ENCODE measurements at regions not wholly inside any gene's neighbourhood (a gene's known extent, or its start where the extent isn't known, plus 50 kb on each side); places are given as distances from the start of the nearest gene placed in this dataset.

DNA sequence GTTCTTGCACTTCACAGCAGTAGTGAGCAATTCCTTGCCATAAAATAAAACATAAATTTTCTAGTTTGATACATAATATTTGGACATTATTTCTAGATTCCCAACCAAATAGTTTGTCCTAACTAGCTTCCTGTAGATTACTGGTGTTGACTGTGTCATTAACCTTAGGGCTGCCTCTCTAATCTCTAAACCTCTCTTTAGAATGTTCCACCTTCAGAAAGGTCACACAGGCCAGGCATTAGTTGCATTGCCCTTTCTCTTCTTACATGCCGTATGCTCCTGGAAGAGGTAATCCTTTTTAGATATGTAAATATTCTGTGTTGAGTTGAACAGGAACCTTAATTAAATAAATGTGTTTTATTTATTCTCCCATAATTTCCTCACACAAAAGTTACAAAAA, 904.9 kb upstream of the CNTN5 start:
- WGBS (ENCODE audit: insufficient coverage): no CpG with 5 or more reads among the region's 1 CpG

GRCh38 chr11:98130117-98130625, 890.6 kb upstream of the CNTN5 start:
- Histone ChIP-seq H3K27me3 (ENCODE audit: control insufficient read depth in 2 of 2, insufficient read depth in 2 of 2, low read length in 2 of 2) (no peaks in the 10 kb centered on the region), H3K4me2 (replicated peaks; ENCODE audit: extremely low read depth, low read length, poor library complexity, severe bottlenecking) (no peak overlapping the region), H3K36me3 (replicated peaks in 1 of 2; ENCODE audit: control insufficient read depth in 1 of 2, insufficient read depth in 2 of 2, low read length in 2 of 2) (no peaks in the 10 kb centered on the region), H3K4me3 (replicated peaks in 1 of 3; ENCODE audit: low read depth in 2 of 3, low read length in 3 of 3) (no peak overlapping the region), H3K9me3 (replicated peaks in 1 of 2; ENCODE audit: control insufficient read depth in 1 of 2, insufficient read depth in 1 of 2, low read length in 2 of 2) (peaks cover 3 to 19% of the 10 kb centered on the region in 2 donors), H3K4me1 (ENCODE audit: control insufficient read depth in 1 of 2, insufficient read depth in 2 of 2, low read length in 2 of 2) (no peaks in the 10 kb centered on the region), H4K20me1 (ENCODE audit: insufficient read depth, low read length) (no peaks in the 10 kb centered on the region), H3K9ac (ENCODE audit: insufficient read depth, low read length, poor library complexity, severe bottlenecking) (no peak overlapping the region), H2AFZ (ENCODE audit: insufficient read depth, low read depth, low read length, poor library complexity, severe bottlenecking) (no peak overlapping the region), H3K27ac (ENCODE audit: low read depth in 1 of 2, low read length in 2 of 2) (no peak overlapping the region), H3K79me2 (ENCODE audit: insufficient read depth, low read length) (no peaks in the 10 kb centered on the region)
- intact Hi-C loops (cut with micrococcal nuclease): no loop called here
- DNase-seq: no peak
- Mint-ChIP-seq H3K36me3 (no peaks in the 10 kb centered on the region), H3K27ac (no peak overlapping the region), H3K4me1 (no peaks in the 10 kb centered on the region), H3K9me3 (peaks cover 0 to 3% (median 0%) of the 10 kb centered on the region in 7 donors), H3K4me3 (no peak overlapping the region), H3K27me3 (ENCODE audit: low read depth in 3 of 3) (no peaks in the 10 kb centered on the region)
- TF ChIP-seq, protein P1, sequence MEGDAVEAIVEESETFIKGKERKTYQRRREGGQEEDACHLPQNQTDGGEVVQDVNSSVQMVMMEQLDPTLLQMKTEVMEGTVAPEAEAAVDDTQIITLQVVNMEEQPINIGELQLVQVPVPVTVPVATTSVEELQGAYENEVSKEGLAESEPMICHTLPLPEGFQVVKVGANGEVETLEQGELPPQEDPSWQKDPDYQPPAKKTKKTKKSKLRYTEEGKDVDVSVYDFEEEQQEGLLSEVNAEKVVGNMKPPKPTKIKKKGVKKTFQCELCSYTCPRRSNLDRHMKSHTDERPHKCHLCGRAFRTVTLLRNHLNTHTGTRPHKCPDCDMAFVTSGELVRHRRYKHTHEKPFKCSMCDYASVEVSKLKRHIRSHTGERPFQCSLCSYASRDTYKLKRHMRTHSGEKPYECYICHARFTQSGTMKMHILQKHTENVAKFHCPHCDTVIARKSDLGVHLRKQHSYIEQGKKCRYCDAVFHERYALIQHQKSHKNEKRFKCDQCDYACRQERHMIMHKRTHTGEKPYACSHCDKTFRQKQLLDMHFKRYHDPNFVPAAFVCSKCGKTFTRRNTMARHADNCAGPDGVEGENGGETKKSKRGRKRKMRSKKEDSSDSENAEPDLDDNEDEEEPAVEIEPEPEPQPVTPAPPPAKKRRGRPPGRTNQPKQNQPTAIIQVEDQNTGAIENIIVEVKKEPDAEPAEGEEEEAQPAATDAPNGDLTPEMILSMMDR (IDR thresholded peaks at IDR 0.05): no peak

More for the DNA sequence above, 904.9 kb upstream of the CNTN5 start:
- no peak overlapping the region for H3K27ac ChIP-seq (ENCODE audit: low read depth in 1 of 2, low read length in 2 of 2)
- peaks cover 2 to 19% (median 7%) of the 10 kb centered on the region in 7 donors for H3K9me3 Mint-ChIP-seq
- intact Hi-C loops (cut with micrococcal nuclease): no loop called here
- H3K27ac Mint-ChIP-seq: no peak overlapping the region
- no peaks in the 10 kb centered on the region for H3K9me3 ChIP-seq (replicated peaks in 1 of 2; ENCODE audit: control insufficient read depth in 1 of 2, insufficient read depth in 1 of 2, low read length in 2 of 2)
- no peak overlapping the region for H3K9ac ChIP-seq (ENCODE audit: insufficient read depth, low read length, poor library complexity, severe bottlenecking)
- TF ChIP-seq, protein P1 (IDR thresholded peaks at IDR 0.05): no peak
- no peaks in the 10 kb centered on the region for H3K4me1 Mint-ChIP-seq
- no peak overlapping the region for H3K4me3 ChIP-seq (replicated peaks in 1 of 3; ENCODE audit: low read depth in 2 of 3, low read length in 3 of 3)
- no peaks in the 10 kb centered on the region for H3K36me3 Mint-ChIP-seq
- no peaks in the 10 kb centered on the region for H3K4me1 ChIP-seq (ENCODE audit: control insufficient read depth in 1 of 2, insufficient read depth in 2 of 2, low read length in 2 of 2)
- peaks cover 0 to 2% (median 0%) of the 10 kb centered on the region in 3 donors for H3K27me3 Mint-ChIP-seq (ENCODE audit: low read depth in 3 of 3)
- no peak overlapping the region for H3K4me2 ChIP-seq (replicated peaks; ENCODE audit: extremely low read depth, low read length, poor library complexity, severe bottlenecking)
- H4K20me1 ChIP-seq (ENCODE audit: insufficient read depth, low read length): no peaks in the 10 kb centered on the region
- no peak overlapping the region for H2AFZ ChIP-seq (ENCODE audit: insufficient read depth, low read depth, low read length, poor library complexity, severe bottlenecking)
- H3K4me3 Mint-ChIP-seq: no peak overlapping the region
- no peak for DNase-seq
- no peaks in the 10 kb centered on the region for H3K36me3 ChIP-seq (replicated peaks in 1 of 2; ENCODE audit: control insufficient read depth in 1 of 2, insufficient read depth in 2 of 2, low read length in 2 of 2)
- H3K79me2 ChIP-seq (ENCODE audit: insufficient read depth, low read length): no peaks in the 10 kb centered on the region
- no peaks in the 10 kb centered on the region for H3K27me3 ChIP-seq (ENCODE audit: control insufficient read depth in 2 of 2, insufficient read depth in 2 of 2, low read length in 2 of 2)

Data from CD14-positive monocyte (primary cell).